ENCODE measurements at regions not wholly inside any gene's neighbourhood (a gene's known extent, or its start where the extent isn't known, plus 50 kb on each side); places are given as distances from the start of the nearest gene placed in this dataset.

DNA sequence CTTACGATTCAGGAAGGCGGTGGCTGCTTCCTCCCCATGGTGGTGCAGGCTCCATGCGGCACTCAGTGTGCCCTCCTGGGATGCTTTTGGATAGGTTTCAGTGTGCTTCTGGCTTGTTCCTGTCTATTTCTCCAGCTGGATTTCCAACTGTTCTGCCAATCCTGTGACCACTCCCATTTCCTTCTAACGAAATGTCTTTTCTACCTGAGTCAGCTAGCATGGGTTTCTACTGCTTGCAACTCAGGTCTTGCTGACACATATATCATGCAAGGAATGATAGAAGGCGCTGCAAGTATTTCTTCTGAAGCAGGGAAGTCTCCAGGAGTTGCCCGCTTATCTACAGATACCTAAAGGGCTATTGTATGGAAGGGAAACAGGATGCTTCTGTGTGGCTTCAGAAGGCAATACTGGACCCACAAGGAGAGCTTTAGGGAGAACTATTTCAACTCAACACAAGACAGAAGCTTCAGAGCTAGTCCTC lies 244.4 kb downstream of the OPA1 start:
- Histone ChIP-seq H3K79me2 (replicated peaks; ENCODE audit: insufficient read depth, low read length) (no peaks in the 10 kb centered on the region), H3K36me3 (ENCODE audit: insufficient read depth, low read length) (no peaks in the 10 kb centered on the region), H3K9me2 (ENCODE audit: insufficient read depth, low read length) (no peaks in the 10 kb centered on the region), H4K20me1 (ENCODE audit: insufficient read depth) (no peaks in the 10 kb centered on the region), H3K27me3 (ENCODE audit: insufficient read depth, low read depth, low read length) (no peaks in the 10 kb centered on the region), H3K9me3 (ENCODE audit: low read length) (no peaks in the 10 kb centered on the region), H2AFZ (ENCODE audit: low read depth, low read length) (no peak overlapping the region), H3K4me3 (ENCODE audit: low read length) (no peak overlapping the region), H3F3A (ENCODE audit: insufficient read depth, low read length, poor library complexity, severe bottlenecking) (no peaks in the 10 kb centered on the region), H3K27ac (ENCODE audit: low read length) (no peak overlapping the region), H3K4me2 (ENCODE audit: low read length) (no peak overlapping the region), H3K9ac (ENCODE audit: low read length) (no peak overlapping the region)
- TF ChIP-seq, protein P1, sequence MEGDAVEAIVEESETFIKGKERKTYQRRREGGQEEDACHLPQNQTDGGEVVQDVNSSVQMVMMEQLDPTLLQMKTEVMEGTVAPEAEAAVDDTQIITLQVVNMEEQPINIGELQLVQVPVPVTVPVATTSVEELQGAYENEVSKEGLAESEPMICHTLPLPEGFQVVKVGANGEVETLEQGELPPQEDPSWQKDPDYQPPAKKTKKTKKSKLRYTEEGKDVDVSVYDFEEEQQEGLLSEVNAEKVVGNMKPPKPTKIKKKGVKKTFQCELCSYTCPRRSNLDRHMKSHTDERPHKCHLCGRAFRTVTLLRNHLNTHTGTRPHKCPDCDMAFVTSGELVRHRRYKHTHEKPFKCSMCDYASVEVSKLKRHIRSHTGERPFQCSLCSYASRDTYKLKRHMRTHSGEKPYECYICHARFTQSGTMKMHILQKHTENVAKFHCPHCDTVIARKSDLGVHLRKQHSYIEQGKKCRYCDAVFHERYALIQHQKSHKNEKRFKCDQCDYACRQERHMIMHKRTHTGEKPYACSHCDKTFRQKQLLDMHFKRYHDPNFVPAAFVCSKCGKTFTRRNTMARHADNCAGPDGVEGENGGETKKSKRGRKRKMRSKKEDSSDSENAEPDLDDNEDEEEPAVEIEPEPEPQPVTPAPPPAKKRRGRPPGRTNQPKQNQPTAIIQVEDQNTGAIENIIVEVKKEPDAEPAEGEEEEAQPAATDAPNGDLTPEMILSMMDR (IDR thresholded peaks at IDR 0.05; ENCODE audit: poor library complexity, severe bottlenecking) = no peak
- TF ChIP-seq TAF1 (IDR thresholded peaks at IDR 0.05; ENCODE audit: low read depth) (no peak), RAD21 (conservative IDR thresholded peaks at IDR 0.05) (no peak), EZH2 (IDR thresholded peaks at IDR 0.05; ENCODE audit: borderline replicate concordance, insufficient read depth, low read length, poor library complexity, severe bottlenecking) (no peak), SMC3 (conservative IDR thresholded peaks at IDR 0.05; ENCODE audit: poor library complexity) (no peak), POLR2AphosphoS5 (IDR thresholded peaks at IDR 0.05) (no peak), MXI1 (conservative IDR thresholded peaks at IDR 0.05; ENCODE audit: poor library complexity, severe bottlenecking) (no peak), EP300 (conservative IDR thresholded peaks at IDR 0.05; ENCODE audit: poor library complexity, severe bottlenecking) (no peak)
- TF ChIP-seq, protein P2, sequence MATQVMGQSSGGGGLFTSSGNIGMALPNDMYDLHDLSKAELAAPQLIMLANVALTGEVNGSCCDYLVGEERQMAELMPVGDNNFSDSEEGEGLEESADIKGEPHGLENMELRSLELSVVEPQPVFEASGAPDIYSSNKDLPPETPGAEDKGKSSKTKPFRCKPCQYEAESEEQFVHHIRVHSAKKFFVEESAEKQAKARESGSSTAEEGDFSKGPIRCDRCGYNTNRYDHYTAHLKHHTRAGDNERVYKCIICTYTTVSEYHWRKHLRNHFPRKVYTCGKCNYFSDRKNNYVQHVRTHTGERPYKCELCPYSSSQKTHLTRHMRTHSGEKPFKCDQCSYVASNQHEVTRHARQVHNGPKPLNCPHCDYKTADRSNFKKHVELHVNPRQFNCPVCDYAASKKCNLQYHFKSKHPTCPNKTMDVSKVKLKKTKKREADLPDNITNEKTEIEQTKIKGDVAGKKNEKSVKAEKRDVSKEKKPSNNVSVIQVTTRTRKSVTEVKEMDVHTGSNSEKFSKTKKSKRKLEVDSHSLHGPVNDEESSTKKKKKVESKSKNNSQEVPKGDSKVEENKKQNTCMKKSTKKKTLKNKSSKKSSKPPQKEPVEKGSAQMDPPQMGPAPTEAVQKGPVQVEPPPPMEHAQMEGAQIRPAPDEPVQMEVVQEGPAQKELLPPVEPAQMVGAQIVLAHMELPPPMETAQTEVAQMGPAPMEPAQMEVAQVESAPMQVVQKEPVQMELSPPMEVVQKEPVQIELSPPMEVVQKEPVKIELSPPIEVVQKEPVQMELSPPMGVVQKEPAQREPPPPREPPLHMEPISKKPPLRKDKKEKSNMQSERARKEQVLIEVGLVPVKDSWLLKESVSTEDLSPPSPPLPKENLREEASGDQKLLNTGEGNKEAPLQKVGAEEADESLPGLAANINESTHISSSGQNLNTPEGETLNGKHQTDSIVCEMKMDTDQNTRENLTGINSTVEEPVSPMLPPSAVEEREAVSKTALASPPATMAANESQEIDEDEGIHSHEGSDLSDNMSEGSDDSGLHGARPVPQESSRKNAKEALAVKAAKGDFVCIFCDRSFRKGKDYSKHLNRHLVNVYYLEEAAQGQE (IDR thresholded peaks at IDR 0.05; ENCODE audit: borderline replicate concordance) = no peak

DNA sequence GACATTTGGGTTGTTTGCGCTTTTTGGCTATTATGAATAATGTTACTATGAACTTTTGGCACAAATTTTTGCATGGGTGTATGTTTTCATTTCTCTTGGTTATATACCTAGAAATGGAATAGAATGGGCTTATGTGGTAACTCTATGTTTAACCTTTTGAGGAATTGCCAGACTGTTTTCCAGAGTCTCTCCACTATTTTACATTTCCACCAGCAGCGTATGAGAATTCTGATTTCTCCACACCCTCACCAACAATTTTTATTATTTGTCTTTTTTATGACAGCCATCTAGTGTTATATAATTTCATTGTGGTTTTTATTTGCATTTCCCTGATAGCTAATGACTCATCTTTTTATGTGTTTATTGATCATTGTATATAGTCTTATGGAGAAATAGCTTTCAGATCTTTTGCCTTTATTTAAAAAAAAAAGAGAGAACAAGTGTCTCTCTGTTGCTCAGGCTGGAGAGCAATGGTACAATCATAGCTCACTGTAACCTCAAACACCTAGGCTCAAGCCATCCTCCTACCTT lies 247.2 kb downstream of the OPA1 start:
- no peaks in the 10 kb centered on the region for H3K27me3 ChIP-seq (ENCODE audit: insufficient read depth, low read depth, low read length)
- no peaks in the 10 kb centered on the region for H3K36me3 ChIP-seq (ENCODE audit: insufficient read depth, low read length)
- no peak overlapping the region for H3K9ac ChIP-seq (ENCODE audit: low read length)
- no peak overlapping the region for H3K4me2 ChIP-seq (ENCODE audit: low read length)
- H3F3A ChIP-seq (ENCODE audit: insufficient read depth, low read length, poor library complexity, severe bottlenecking) = no peaks in the 10 kb centered on the region
- H3K9me3 ChIP-seq (ENCODE audit: low read length) = no peaks in the 10 kb centered on the region
- no peaks in the 10 kb centered on the region for H3K9me2 ChIP-seq (ENCODE audit: insufficient read depth, low read length)
- no peak overlapping the region for H3K27ac ChIP-seq (ENCODE audit: low read length)
- H2AFZ ChIP-seq (ENCODE audit: low read depth, low read length) = no peak overlapping the region
- no peaks in the 10 kb centered on the region for H3K79me2 ChIP-seq (replicated peaks; ENCODE audit: insufficient read depth, low read length)
- no peak overlapping the region for H3K4me3 ChIP-seq (ENCODE audit: low read length)
- H4K20me1 ChIP-seq (ENCODE audit: insufficient read depth) = no peaks in the 10 kb centered on the region
- TF ChIP-seq, protein P1 (IDR thresholded peaks at IDR 0.05; ENCODE audit: poor library complexity, severe bottlenecking) = no peak
- no peak for TF ChIP-seq EZH2 (IDR thresholded peaks at IDR 0.05; ENCODE audit: borderline replicate concordance, insufficient read depth, low read length, poor library complexity, severe bottlenecking)
- no peak for TF ChIP-seq SMC3 (conservative IDR thresholded peaks at IDR 0.05; ENCODE audit: poor library complexity)
- no peak for TF ChIP-seq RAD21 (conservative IDR thresholded peaks at IDR 0.05)
- TF ChIP-seq POLR2AphosphoS5 (IDR thresholded peaks at IDR 0.05) = no peak
- no peak for TF ChIP-seq TAF1 (IDR thresholded peaks at IDR 0.05; ENCODE audit: low read depth)
- TF ChIP-seq, protein P2 (IDR thresholded peaks at IDR 0.05; ENCODE audit: borderline replicate concordance) = no peak
- no peak for TF ChIP-seq MXI1 (conservative IDR thresholded peaks at IDR 0.05; ENCODE audit: poor library complexity, severe bottlenecking)
- TF ChIP-seq EP300 (conservative IDR thresholded peaks at IDR 0.05; ENCODE audit: poor library complexity, severe bottlenecking) = no peak

Measured in neural cell (in vitro differentiated cells).